ENCODE measurements at regions not wholly inside any gene's neighbourhood (a gene's known extent, or its start where the extent isn't known, plus 50 kb on each side); places are given as distances from the start of the nearest gene placed in this dataset.

DNA sequence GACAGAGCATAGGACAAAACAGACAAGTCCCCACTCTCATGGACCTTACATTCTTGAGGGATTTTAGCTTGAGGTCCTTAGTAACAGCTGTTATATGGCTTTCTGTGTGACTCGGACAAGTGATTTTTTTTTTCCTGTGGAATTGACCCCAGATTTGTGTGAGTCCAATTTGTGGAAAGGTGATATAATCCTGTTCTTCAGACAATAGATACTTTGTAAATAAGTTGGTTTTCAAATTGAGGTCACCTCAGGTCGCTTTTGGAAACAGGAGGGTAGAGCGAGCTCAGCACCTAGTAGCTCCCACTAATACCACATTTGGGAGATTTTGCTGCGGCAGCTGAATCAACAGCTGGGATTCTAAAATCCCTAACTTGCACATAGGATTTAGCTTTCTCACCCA, 1008.8 kb downstream of the ADGRL3 start:
- TF ChIP-seq, protein P1, sequence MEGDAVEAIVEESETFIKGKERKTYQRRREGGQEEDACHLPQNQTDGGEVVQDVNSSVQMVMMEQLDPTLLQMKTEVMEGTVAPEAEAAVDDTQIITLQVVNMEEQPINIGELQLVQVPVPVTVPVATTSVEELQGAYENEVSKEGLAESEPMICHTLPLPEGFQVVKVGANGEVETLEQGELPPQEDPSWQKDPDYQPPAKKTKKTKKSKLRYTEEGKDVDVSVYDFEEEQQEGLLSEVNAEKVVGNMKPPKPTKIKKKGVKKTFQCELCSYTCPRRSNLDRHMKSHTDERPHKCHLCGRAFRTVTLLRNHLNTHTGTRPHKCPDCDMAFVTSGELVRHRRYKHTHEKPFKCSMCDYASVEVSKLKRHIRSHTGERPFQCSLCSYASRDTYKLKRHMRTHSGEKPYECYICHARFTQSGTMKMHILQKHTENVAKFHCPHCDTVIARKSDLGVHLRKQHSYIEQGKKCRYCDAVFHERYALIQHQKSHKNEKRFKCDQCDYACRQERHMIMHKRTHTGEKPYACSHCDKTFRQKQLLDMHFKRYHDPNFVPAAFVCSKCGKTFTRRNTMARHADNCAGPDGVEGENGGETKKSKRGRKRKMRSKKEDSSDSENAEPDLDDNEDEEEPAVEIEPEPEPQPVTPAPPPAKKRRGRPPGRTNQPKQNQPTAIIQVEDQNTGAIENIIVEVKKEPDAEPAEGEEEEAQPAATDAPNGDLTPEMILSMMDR (conservative IDR thresholded peaks at IDR 0.05; ENCODE audit: low read length) = no peak
- no peak for TF ChIP-seq EZH2phosphoT487 (IDR thresholded peaks at IDR 0.05; ENCODE audit: borderline replicate concordance, low read depth, low read length)

Measured in OCI-LY7 (cell line).